ENCODE measurements at regions not wholly inside any gene's neighbourhood (a gene's known extent, or its start where the extent isn't known, plus 50 kb on each side); places are given as distances from the start of the nearest gene placed in this dataset.

GRCh38 chr2:8322634-8323033 is 359.2 kb upstream of the ID2 start:
- no peak overlapping the region for H3K27ac Mint-ChIP-seq (ENCODE audit: unreplicated experiment)
- no TSS peak for BruUV-seq (replicated peaks)
- H3K27me3 Mint-ChIP-seq (ENCODE audit: insufficient read depth, unreplicated experiment), result peaks cover 9% of the 10 kb centered on the region
- no peak overlapping the region for H3K4me3 Mint-ChIP-seq (ENCODE audit: unreplicated experiment)
- Histone ChIP-seq H3K9me3 (no peaks in the 10 kb centered on the region), H3K27me3 (replicated peaks; ENCODE audit: control insufficient read depth, insufficient read depth, low read length) (no peaks in the 10 kb centered on the region), H3K4me1 (no peaks in the 10 kb centered on the region), H3K4me3 (ENCODE audit: low read depth, low read length) (no peak overlapping the region), H3K36me3 (ENCODE audit: control insufficient read depth, insufficient read depth, low read length) (no peaks in the 10 kb centered on the region)
- H3K36me3 Mint-ChIP-seq (ENCODE audit: insufficient read depth, unreplicated experiment), result no peaks in the 10 kb centered on the region
- TF ChIP-seq CTCF (IDR thresholded peaks at IDR 0.05; ENCODE audit: insufficient read depth in 1 of 2, low read depth in 1 of 2, low read length in 1 of 2, severe bottlenecking in 1 of 2, unreplicated experiment in 1 of 2), result no peak
- no peaks in the 10 kb centered on the region for H3K9me3 Mint-ChIP-seq (ENCODE audit: unreplicated experiment)
- H3K4me1 Mint-ChIP-seq (ENCODE audit: low read depth, unreplicated experiment), result peaks cover 8% of the 10 kb centered on the region
- intact Hi-C loops (cut with micrococcal nuclease; ENCODE audit: unreplicated experiment), result no loop called here
- no peak for DNase-seq
- ChIA-PET CTCF (no interaction called here), POLR2A (no interaction called here)

GRCh38 chr2:8324164-8324856 is 357.5 kb upstream of the ID2 start:
- Mint-ChIP-seq H3K4me1 (ENCODE audit: low read depth, unreplicated experiment) (peaks cover 8% of the 10 kb centered on the region), H3K27me3 (ENCODE audit: insufficient read depth, unreplicated experiment) (peaks cover 5% of the 10 kb centered on the region), H3K9me3 (ENCODE audit: unreplicated experiment) (no peaks in the 10 kb centered on the region), H3K36me3 (ENCODE audit: insufficient read depth, unreplicated experiment) (no peaks in the 10 kb centered on the region), H3K4me3 (ENCODE audit: unreplicated experiment) (no peak overlapping the region), H3K27ac (ENCODE audit: unreplicated experiment) (no peak overlapping the region)
- CTCF ChIA-PET, result no interaction called here
- POLR2A ChIA-PET, result no interaction called here
- no peak for DNase-seq
- Histone ChIP-seq H3K36me3 (ENCODE audit: control insufficient read depth, insufficient read depth, low read length) (no peaks in the 10 kb centered on the region), H3K4me3 (ENCODE audit: low read depth, low read length) (no peak overlapping the region), H3K9me3 (no peaks in the 10 kb centered on the region), H3K4me1 (no peaks in the 10 kb centered on the region), H3K27me3 (replicated peaks; ENCODE audit: control insufficient read depth, insufficient read depth, low read length) (no peaks in the 10 kb centered on the region)
- no TSS peak for BruUV-seq (replicated peaks)
- intact Hi-C loops (cut with micrococcal nuclease; ENCODE audit: unreplicated experiment), result no loop called here
- TF ChIP-seq CTCF (IDR thresholded peaks at IDR 0.05; ENCODE audit: insufficient read depth in 1 of 2, low read depth in 1 of 2, low read length in 1 of 2, severe bottlenecking in 1 of 2, unreplicated experiment in 1 of 2), result no peak

- H3K36me3 Mint-ChIP-seq (ENCODE audit: insufficient read depth, unreplicated experiment), result no peaks in the 10 kb centered on the region
- peaks cover 8% of the 10 kb centered on the region for H3K4me1 Mint-ChIP-seq (ENCODE audit: low read depth, unreplicated experiment)
- H3K4me3 ChIP-seq (ENCODE audit: low read depth, low read length), result no peak overlapping the region
- no peak for TF ChIP-seq CTCF (IDR thresholded peaks at IDR 0.05; ENCODE audit: insufficient read depth in 1 of 2, low read depth in 1 of 2, low read length in 1 of 2, severe bottlenecking in 1 of 2, unreplicated experiment in 1 of 2)
- ChIA-PET CTCF (no interaction called here), POLR2A (no interaction called here)
- intact Hi-C loops (cut with micrococcal nuclease; ENCODE audit: unreplicated experiment), result no loop called here
- H3K27me3 Mint-ChIP-seq (ENCODE audit: insufficient read depth, unreplicated experiment), result peaks cover 5% of the 10 kb centered on the region
- H3K9me3 ChIP-seq, result no peaks in the 10 kb centered on the region
- H3K36me3 ChIP-seq (ENCODE audit: control insufficient read depth, insufficient read depth, low read length), result no peaks in the 10 kb centered on the region
- H3K27ac Mint-ChIP-seq (ENCODE audit: unreplicated experiment), result no peak overlapping the region
- no peak overlapping the region for H3K4me3 Mint-ChIP-seq (ENCODE audit: unreplicated experiment)
- no TSS peak for BruUV-seq (replicated peaks)
- DNase-seq, result no peak
- no peaks in the 10 kb centered on the region for H3K4me1 ChIP-seq
- no peaks in the 10 kb centered on the region for H3K9me3 Mint-ChIP-seq (ENCODE audit: unreplicated experiment)
- H3K27me3 ChIP-seq (replicated peaks; ENCODE audit: control insufficient read depth, insufficient read depth, low read length), result no peaks in the 10 kb centered on the region
Measured at GRCh38 chr2:8324901-8325300, 357.0 kb upstream of the ID2 start.

All from Caco-2 (cell line).